ENCODE measurements at regions not wholly inside any gene's neighbourhood (a gene's known extent, or its start where the extent isn't known, plus 50 kb on each side); places are given as distances from the start of the nearest gene placed in this dataset.
"Not testable (repeated sequence)": the region's sequence is repeated elsewhere in the genome, so short reads cannot be mapped to it uniquely, and the experiment has no call there.

- DNase-seq: no peak
Measured at GRCh38 chr6:14875481-14876063, 370.3 kb upstream of the JARID2 start.

GRCh38 chr6:14876778-14877613 is 368.9 kb upstream of the JARID2 start:
- no peak for DNase-seq

DNA sequence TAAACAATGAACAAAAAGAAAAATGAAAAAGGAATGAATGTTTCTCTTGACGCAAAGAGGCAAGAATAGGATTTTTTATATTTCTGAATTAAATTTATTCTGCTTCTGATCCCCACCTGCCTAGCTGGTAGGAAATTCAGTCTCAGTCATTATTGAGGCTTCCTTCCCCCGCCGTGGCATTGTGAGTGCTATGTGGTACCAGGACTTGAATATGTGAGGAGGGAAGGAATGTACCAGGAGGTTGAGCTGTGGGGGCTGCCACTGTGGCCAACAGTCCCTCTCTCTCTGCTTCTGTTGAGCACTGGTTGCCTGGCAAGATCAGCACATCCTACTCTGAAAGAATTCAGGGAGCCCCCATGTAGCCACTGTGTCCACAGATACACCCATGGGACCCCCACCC is 368.1 kb upstream of the JARID2 start:
- no peak for DNase-seq

DNA sequence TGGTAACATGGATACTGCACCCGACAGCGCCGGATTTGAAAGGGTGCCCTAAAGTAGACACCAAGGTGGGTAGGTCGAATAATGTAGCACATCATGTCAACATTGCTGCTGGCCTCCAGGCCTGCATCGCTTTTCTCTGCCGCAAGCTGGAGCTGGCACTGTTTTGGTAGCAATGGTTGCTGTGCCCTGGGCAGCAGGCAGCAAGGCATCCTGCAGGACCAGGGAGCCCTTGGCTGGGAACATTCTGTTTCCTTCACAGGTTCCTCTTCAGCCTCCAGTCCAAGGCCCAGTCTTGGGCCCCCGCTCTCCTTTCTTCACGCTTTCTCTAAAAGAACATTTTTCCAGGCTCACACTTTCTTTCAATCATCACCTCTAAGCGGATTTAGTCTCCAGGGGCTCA is 365.8 kb upstream of the JARID2 start:
- no peak for DNase-seq

DNA sequence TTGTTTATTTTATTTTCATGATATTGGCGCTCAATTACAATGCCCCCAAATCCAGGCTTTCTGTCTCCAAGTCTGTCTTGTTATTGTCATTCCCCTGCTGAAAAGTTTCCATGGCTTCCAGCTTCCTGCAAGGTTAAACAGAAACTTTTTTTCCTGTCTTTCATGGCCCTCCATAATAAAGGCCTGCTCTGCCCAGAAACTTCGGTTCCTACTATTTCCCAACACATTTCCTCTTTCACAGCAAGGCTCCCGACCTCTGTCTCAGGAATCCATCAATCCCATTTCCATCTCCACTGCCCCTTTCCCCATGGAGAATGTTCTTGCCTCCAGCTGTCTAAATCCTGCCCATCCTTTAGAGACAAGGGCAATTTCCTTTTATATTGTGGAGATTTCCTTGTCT is 365.2 kb upstream of the JARID2 start:
- no peak for DNase-seq

DNA sequence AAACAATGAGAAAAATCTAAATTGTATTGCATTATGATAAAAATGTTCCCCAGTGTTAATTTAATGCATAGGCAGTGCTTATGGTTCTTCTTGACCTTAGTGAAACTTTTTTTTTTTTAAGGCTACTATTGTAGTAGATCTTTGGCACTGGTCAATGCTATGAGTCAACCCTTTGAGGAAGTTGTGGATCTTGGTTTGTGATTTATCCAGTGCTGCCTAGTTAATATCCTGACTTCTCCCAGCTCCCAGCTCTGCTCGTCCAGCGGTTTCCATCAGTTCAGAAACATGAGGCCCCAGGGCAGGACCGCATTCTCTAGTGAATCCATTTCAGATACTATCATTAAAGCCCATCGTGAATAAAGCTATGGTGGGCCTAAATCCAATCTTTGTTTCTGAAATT is 364.5 kb upstream of the JARID2 start:
- no peak for DNase-seq

- DNase-seq: no peak
Measured at GRCh38 chr6:14882394-14883026, 363.4 kb upstream of the JARID2 start.

- peak; percentile 6 for DNase-seq
Measured at GRCh38 chr6:14883921-14884320, 361.9 kb upstream of the JARID2 start.

DNA sequence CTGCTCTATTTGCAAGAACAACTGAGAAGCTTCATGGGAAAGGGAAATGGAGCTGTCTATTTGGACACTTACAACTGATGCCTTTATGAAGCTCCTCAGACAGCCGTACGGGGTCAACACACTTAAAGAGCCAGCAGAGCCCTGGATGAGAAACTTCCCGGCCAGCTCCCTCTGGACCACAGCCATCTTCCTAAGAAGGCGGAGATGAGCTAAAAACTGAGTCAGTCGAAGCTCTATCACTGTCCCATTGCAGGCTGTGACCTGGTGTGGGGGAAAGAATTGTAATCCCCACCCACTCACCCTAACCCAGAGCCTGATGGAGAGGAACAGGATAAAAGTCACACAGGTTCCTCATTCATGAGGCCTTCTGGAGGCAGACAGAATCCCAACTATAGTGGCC is 360.4 kb upstream of the JARID2 start:
- DNase-seq: no peak

DNA sequence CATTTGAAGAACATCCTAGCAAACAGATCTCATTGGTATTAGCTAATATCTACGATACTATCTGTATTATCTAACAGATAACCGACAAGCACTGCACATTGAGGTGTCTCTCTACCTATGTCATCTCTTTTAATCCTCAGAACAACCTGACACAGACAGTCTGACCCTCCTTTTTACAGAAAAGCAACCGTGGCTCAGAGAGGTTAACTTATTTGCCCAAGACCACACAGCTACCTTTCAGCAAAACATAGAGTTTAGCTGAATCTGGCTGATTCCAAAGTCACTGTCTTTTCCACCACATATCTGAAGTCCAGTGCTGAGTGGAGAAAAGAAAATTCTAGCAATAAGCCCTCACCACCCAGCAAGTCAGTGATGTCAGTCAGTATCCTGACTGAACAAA is 358.7 kb upstream of the JARID2 start:
- DNase-seq: no peak

DNA sequence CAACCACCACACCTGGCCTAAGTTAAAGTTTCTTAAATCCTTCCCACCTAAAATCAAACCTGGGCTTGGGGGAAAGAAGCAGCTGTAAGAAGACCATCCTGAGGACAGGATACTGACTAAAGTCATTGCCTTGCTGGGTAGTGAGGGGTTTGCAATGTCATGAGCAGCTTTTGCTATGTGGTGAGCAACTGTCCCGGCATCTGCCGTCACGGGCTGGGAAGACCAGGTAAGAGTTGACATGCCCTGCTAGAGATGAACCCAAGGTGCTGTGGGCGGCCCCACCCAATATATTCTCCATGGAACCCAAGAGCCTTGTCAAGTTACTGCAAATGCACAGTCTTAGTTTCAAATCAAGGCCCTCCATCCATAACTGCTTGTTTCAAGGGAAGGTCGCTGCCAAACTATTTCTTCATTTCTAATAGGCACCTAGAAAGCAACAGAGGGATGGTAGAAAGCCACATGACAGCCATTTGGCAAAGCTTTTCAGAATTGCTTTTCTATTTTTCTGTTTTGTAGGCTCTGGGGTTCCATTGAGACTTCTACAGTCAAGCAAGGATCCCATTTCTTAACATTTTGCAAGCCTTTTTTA is 357.8 kb upstream of the JARID2 start:
- no peak for DNase-seq

GRCh38 chr6:14888575-14889000 is 357.3 kb upstream of the JARID2 start:
- no peak for DNase-seq

DNA sequence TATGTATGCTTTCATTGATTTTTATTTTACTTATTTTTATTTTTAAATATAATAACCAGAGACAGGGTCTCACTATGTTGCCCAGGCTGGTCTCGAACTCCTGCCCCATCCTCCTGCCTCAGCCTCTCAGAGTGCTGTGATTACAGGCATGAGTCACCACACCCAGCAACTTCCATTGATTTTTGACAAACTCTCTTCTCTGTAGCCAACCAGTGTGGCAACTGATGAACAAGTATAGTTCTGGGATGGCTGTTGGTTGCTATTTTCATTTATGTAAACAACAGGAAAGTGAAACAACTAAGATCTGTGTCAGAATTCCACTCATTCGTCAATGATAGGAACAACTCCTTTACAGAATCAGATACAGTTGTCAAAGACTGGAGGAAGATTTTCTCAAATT is 356.7 kb upstream of the JARID2 start:
- DNase-seq: no peak

DNA sequence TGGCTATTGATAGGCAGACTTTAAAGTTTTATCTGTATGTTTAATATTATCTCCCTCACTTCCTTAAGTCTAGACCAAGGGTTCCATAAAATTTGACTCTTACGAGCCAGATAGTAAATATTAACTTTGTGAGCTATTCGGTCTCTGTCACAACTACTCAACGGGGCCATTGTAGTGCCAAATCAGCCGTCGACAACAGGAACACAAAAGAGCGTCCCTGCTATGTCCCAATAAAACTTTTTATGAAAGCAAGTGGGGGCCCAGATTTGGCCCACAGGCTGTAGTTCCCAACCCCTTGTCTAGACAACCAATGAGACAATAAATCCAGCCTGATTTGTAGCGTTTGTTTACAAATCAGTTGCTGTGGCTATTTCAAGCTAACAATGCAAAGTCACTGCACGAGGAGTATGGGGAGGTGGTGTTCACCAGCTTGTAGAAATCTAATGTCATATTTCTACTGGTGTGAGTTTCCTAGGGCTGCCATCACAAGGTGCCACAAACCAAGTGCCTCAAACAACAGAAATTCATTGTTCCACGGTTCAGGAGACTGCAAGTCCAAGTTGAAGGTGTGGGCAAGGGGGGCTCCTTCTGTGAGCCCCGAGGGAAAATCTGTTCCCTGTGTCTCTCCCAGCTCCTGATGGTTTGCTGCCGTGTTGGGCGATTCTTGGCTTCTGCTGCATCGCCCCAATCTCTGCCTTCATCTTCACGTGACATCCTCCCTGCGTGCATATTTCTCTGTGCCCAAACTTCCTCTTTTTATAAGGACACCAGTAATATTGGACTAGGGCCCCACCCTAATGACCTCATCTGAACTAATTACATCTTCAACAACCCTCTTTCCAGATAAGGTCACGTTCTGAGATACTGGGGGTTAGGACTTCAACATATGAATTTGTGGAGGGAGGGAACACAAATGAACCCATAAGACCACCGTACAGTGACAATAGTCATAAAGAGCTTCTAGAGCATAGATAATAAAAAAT is 356.0 kb upstream of the JARID2 start:
- DNase-seq: no peak

DNA sequence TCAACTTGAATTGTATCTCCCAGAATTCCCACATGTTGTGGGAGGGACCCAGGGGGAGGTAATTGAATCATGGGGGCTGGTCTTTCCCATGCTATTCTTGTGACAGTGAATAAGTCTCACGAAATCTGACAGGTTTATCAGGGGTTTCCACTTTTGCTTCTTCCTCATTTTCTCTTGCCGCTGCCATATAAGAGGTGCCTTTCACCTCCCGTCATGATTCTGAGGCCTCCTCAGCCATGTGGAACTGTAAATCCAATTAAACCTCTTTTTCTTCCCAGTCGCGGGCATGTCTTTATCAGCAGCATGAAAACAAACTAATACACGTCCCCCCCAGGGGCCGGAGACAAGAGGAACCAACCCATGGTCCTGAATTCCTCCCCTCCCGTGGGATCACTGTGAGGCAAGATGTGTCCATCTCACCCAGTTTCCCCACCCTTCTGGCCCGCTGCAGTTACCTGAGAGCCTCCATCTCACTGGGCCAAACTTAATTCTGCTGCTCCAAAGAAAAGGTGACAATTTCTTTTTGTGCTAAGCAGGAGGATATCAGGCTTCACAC is 354.0 kb upstream of the JARID2 start:
- DNase-seq: not testable (repeated sequence)

DNA sequence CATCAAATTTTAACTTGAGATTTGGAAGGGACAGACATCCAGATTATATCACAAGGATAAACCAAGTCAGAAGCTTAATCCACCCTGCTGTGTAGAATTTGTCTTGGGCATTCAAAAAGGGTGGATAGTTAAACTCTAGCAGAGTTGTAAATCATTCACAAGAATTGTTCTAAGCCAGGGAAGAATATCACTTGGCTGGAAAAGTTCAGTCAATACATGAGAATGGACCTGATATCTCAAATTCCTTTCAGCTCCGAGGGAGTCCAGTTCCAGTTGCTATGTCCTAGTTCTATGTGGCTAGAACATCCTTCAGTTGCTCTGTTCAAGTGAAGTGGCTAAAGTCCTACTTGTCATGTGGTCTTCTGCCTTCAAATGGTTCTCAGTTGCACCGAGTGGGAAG is 351.8 kb upstream of the JARID2 start:
- no peak for DNase-seq

GRCh38 chr6:14896475-14896874 is 349.4 kb upstream of the JARID2 start:
- DNase-seq: no peak

GRCh38 chr6:14897831-14898230 is 348.0 kb upstream of the JARID2 start:
- no peak for DNase-seq

DNA sequence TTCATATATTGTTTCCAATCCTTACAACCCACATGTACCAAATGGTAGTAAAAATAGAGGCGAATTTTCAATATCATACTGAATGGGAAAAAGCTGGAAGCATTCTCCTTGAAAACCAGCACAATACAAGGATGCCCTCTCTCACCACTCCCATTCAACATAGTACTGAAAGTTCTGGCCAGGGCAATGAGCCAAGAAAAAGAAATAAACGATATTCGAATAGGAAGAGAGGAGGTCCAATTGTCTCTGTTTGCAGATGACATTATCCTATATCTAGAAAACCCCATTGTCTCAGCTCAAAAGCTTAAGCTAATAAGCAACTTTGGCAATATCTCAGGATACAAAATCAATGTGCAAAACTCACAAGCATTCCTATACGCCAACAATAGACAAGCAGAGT is 346.4 kb upstream of the JARID2 start:
- DNase-seq: not testable (repeated sequence)

DNA sequence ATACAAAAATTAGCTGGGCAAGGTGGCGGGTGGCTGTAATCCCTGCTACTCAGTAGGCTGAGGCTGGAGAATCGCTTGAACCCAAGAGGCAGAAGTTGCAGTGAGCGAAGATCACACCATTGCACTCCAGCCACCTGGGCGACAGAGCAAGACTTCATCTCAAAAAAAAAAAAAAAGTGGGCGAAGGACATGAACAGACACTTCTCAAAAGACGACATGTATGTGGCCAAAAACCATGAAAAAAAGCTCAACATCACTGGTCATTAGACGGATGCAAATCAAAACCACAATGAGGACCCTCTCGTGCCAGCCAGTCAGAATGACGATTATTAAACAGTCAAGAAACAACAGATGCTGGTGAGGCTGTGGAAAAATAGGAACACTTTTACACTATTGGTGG is 344.9 kb upstream of the JARID2 start:
- no peak for DNase-seq

DNA sequence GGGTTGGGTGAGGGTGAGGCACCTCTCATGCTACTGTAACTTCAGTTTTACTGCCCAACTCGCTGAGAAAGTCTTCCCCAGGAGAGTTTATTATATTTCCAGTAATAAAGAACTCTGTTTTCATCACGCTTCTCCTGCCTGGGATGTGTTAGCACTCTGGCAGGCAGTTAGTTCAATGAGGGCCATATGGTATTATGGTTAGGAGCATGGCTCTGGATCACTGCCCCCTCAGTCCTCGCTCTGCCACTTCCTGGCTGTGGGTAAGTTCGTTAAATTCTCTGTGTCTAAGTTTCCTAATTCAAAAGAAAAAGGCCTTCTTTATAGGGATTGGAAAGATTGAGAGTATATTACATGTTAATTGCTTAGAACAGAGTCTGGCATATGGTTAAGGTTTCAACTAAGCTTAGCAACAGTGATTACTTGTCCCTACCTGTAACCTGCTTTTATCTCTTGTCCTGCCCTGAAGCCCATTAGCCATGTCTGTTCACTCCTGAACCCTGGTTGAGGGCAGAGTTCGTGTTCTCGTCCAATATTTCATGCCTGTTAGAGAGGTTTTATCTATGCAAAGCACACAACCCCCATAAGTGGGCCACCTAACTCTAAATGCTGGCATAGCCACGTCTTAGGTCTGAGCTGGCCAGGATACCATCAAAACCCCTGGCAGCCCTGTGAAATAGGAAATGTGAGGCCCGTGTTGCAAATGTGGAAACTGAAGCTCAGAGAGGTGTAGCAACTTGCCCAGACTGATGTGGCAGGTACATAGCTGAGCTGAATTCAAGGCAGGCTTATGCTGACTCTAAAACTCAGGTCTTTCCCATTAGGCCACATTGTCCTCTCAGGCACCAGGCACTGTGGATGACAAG is 342.5 kb upstream of the JARID2 start:
- DNase-seq: no peak
